ENCODE measurements at regions not wholly inside any gene's neighbourhood (a gene's known extent, or its start where the extent isn't known, plus 50 kb on each side); places are given as distances from the start of the nearest gene placed in this dataset.

- TF ChIP-seq CTCF (IDR thresholded peaks at IDR 0.05): no peak
- no peak for TF ChIP-seq POLR2A (IDR thresholded peaks at IDR 0.05)
These were observed 762.5 kb downstream of the CBLN4 start for GRCh38 chr20:55242853-55243252.
